SK-N-MC (cell line): ENCODE measurements at regions not wholly inside any gene's neighbourhood (a gene's known extent, or its start where the extent isn't known, plus 50 kb on each side); places are given as distances from the start of the nearest gene placed in this dataset.

Experiments
- DNase-seq: peaks from one replicate; pipeline ENCODE4 v3.0.0-alpha.2; 2011; ENCODE audit warnings: low read depth, low spot score
- H3K27ac ChIP-seq: fragments of 200-600 bp; sonication (generic); 2 replicates; pipeline ENCODE4 v1.5.1; 2016; ENCODE audit warnings: mixed run types
- H3K36me3 ChIP-seq: fragments of 200-600 bp; sonication (generic); 2 replicates; pipeline ENCODE4 v1.6.1; 2017; ENCODE audit warnings: antibody characterized with exemption, low read length, mixed read lengths; ENCODE audit not compliant: insufficient read depth
- H3K4me3 ChIP-seq: fragments of 200-600 bp; sonication (generic); 2 replicates; pipeline ENCODE4 v1.5.1; 2016
- H3K9ac ChIP-seq: fragments of 200-600 bp; sonication (generic); 2 replicates; pipeline ENCODE4 v1.8.0; 2017; ENCODE audit warnings: mixed run types, mixed read lengths; ENCODE audit not compliant: insufficient read length
- H3K9me3 ChIP-seq: fragments of 200-600 bp; sonication (generic); 2 replicates; pipeline ENCODE4 v1.6.1; 2017; ENCODE audit warnings: low read depth, mild to moderate bottlenecking, antibody characterized with exemption, low read length, moderate library complexity, mixed read lengths
- EZH2 ChIP-seq: fragments of 200-600 bp; sonication (generic); IDR thresholded peaks from one replicate; pipeline ENCODE4 v1.6.1; 2017; ENCODE audit warnings: antibody characterized with exemption
- FOXP2 ChIP-seq: optimal IDR thresholded peaks from 2 replicates; pipeline ENCODE3; 2011; ENCODE audit warnings: mild to moderate bottlenecking, moderate library complexity; ENCODE audit not compliant: insufficient read depth; ENCODE audit errors: extremely low read length, control extremely low read depth
- POLR2AphosphoS5 ChIP-seq: IDR thresholded peaks from 2 replicates; pipeline ENCODE4 v1.6.1; 2012; ENCODE audit warnings: mild to moderate bottlenecking, low read depth, low read length, borderline replicate concordance

DNA sequence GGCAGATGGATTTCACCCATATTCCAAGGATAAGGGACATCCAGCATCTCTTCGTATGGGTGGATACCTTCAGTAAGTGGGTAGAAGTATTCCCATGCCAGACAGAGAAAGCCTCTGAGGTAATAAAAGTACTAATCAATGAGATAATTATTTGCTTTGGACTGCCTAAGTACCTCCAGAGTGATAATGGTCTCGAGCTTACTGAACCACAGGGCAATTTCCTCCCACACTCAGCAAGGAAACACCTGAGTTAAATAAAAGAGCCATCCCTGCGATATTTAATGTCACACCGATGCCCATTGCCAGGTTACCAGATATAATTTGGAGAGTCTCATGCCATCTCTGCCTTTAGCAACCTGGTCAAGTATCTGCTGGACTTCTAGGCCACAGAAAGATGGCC lies 70.6 kb upstream of the MPEG1 start:
- no peak for TF ChIP-seq POLR2AphosphoS5
- no peak for TF ChIP-seq EZH2
- no peak for TF ChIP-seq FOXP2
- DNase-seq: no peak
- Histone ChIP-seq H3K36me3 (no peaks in the 10 kb centered on the region), H3K9ac (no peak overlapping the region), H3K4me3 (no peak overlapping the region), H3K9me3 (no peaks in the 10 kb centered on the region), H3K27ac (no peak overlapping the region)

DNA sequence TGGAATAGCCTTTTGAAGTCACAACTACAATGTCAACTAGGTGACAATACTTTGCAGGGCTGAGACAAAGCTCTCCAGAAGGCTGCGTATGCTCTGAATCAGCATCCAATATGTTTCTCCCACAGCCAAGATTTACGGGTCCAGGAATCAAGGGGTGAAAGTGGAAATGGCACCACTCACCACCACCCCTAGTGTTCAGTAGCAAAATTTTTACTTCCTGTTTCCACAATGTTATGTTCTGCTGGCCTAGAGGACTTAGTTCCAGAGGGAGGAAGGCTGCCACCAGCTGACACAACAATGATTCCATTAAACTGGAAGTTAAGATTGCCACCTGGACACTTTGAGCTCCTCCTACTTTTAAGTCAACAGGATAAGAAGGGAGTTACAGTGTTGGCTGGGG lies 68.5 kb upstream of the MPEG1 start:
- DNase-seq: no peak
- TF ChIP-seq POLR2AphosphoS5 (no peak), EZH2 (no peak), FOXP2 (no peak)
- H3K9me3 ChIP-seq: no peaks in the 10 kb centered on the region
- H3K9ac ChIP-seq: no peak overlapping the region
- H3K4me3 ChIP-seq: no peak overlapping the region
- no peaks in the 10 kb centered on the region for H3K36me3 ChIP-seq
- no peak overlapping the region for H3K27ac ChIP-seq

DNA sequence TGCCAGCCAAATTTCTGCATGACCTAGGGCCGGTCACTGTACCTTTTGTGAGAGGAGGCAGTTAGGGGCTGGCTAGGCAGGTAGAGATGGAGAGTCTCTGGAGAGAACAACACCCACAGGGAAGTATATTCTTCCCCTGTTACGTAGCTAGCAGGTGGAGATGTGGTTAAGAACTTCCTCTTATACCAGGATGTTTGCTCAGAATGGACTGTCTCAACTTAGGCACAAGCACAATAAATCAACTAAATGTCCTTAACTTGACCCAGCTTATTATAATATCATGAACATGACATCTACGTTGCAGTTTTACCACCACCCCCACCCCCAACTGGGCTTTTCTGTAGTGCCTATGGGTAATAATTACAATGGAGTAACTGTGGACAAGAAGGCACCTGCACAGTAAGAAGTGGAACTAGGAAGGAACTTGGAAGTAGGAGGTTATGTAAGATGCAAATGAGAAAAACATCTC lies 60.7 kb upstream of the MPEG1 start:
- DNase-seq: no peak
- no peak for TF ChIP-seq EZH2
- no peak for TF ChIP-seq POLR2AphosphoS5
- no peak for TF ChIP-seq FOXP2
- Histone ChIP-seq H3K36me3 (no peaks in the 10 kb centered on the region), H3K9me3 (no peaks in the 10 kb centered on the region), H3K27ac (no peak overlapping the region), H3K9ac (no peak overlapping the region), H3K4me3 (no peak overlapping the region)

DNA sequence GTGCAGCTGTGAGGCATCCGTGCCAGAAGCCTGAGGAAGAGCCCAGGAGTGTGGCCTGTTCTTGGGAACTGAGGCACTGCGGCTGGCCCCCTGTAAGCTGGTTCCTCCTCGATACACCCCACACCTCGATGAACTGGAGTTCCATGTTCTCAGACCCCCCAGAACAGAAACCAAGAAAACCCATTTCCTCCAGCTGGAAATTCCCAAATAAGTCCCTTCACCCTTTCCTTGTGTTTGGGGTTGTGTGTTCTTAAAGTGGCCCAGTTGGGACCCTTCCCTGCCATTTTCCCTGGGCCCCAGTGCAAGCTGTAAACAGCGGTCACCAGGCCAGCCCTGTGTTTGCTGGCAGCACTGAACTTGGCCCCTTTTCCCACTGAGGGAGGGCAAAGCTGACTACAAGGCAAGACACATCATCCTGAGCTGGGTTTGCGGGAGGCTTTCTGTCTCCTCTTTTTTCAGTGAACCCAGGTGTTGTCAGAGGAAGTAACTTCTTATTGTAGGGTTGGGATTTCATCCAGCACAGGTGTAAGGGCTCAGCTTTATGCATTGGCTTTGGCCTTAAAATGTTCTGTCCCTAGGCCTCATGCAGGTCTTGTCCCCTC lies 60.1 kb upstream of the MPEG1 start:
- Histone ChIP-seq H3K9ac (no peak overlapping the region), H3K4me3 (no peak overlapping the region), H3K9me3 (no peaks in the 10 kb centered on the region), H3K36me3 (no peaks in the 10 kb centered on the region), H3K27ac (no peak overlapping the region)
- TF ChIP-seq POLR2AphosphoS5 (no peak), FOXP2 (no peak), EZH2 (no peak)
- no peak for DNase-seq

DNA sequence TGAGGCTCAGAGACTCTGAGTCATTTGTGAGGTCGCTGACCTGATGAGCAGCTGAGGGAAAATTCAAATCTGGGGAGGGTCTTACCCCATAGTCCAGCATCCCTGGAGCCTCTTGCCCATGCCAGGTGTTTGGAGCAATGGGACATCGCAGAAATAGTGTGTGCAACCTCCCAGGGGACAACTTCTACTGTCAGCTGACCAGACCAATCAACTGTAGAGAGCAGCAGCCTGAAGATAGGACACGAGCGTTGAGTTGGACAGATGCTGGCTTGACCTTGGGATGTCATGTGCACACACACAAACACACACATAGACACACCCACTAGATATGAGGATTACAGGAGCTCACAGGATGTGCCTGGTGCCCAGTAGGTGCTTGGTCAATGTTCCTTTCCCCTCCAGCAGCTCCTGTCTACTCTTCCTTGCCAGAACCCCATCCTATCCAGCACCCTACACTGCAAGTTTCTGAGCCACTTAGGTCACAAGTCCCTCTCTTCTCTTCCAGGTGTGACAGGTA lies 59.1 kb upstream of the MPEG1 start:
- TF ChIP-seq POLR2AphosphoS5 (no peak), EZH2 (no peak), FOXP2 (no peak)
- no peak overlapping the region for H3K4me3 ChIP-seq

DNA sequence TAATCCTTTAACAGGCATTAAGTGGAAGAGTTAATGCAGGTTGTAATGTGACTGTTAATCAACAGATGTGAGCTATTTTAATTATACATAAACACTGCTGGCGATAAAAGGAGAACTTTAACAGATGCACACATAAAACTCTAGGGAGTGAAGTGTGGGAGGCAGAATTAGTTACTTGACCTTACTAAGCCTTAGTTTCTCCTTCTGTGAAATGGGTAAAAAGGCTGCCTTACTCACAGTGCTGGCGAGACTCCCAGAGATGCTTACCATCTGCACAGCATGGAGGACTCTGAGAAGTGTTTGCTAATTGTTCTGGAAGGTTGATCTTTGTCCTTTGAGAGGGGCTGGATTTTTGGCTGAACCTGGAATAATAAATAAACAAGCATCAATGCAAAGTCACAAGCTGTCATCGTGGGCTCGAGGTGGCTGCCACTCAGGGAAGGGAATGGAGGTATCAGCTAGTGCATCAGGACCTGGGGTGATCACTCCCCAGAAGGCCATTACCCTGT lies 58.6 kb upstream of the MPEG1 start:
- TF ChIP-seq EZH2: no peak
- no peak for TF ChIP-seq FOXP2
- TF ChIP-seq POLR2AphosphoS5: no peak
- no peak overlapping the region for H3K27ac ChIP-seq
- no peak overlapping the region for H3K9ac ChIP-seq
- H3K36me3 ChIP-seq: no peaks in the 10 kb centered on the region
- H3K9me3 ChIP-seq: no peaks in the 10 kb centered on the region
- no peak overlapping the region for H3K4me3 ChIP-seq
- no peak for DNase-seq

More for the DNA sequence above, 59.1 kb upstream of the MPEG1 start:
- DNase-seq: no peak
- H3K9me3 ChIP-seq: no peaks in the 10 kb centered on the region
- no peak overlapping the region for H3K9ac ChIP-seq
- H3K36me3 ChIP-seq: no peaks in the 10 kb centered on the region
- H3K27ac ChIP-seq: no peak overlapping the region

DNA sequence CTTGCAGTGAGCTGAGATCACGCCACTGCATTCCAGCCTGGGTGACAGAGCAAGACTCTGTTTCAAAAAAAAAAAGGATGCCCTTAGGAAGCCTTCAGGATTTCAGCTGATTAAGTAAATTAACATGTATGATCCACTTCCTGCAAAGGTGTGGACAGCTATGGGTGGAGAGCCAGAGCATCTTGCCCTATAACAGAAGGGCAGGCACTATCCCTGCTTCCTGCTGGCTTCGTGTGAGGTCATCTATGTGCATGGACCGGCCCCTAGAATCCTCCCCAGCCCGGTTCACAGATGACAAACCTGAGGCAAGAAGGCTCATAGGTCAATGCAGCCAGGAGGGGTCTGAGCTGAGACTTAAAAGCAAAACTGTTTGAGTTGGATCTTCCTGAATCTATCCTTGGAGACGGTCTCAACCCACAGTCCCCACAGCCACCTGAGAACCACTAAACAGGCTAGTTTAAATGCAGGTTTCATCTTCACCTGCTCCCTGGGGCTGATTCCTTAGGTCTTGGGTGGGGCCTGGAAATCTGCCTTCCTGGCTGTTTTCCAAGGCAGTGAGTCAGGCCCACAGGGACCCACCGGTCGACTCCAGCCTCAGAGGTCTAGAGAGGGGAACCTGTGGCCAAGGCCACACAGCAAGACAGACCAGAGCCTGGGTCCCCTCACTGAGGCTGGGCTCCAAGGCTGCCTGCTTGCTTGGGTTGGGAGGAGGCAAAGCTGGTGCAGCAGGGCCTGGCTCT lies 55.2 kb upstream of the MPEG1 start:
- Histone ChIP-seq H3K9me3 (no peaks in the 10 kb centered on the region), H3K9ac (no peak overlapping the region), H3K27ac (no peak overlapping the region), H3K4me3 (no peak overlapping the region), H3K36me3 (no peaks in the 10 kb centered on the region)
- DNase-seq: no peak
- no peak for TF ChIP-seq FOXP2

DNA sequence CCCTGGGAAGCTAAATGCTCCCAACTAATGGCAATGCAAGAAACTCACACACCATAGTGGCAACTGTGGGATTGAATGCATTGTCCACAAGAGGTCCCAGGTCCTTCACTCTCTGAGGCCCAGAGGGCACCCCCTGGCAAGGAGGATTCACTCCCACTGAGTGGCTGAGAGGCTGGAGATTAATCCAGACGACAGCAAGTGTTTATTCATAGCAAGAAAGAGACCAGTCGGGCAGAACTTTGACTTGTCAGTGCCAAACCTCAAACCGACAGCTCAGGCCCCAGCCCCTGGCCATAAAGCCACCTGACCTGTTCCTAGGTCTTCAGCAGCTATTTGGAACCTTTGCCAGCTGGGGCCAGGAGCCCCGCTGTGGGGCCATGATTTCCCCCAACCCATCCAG lies 54.5 kb upstream of the MPEG1 start:
- no peak overlapping the region for H3K9ac ChIP-seq

DNA sequence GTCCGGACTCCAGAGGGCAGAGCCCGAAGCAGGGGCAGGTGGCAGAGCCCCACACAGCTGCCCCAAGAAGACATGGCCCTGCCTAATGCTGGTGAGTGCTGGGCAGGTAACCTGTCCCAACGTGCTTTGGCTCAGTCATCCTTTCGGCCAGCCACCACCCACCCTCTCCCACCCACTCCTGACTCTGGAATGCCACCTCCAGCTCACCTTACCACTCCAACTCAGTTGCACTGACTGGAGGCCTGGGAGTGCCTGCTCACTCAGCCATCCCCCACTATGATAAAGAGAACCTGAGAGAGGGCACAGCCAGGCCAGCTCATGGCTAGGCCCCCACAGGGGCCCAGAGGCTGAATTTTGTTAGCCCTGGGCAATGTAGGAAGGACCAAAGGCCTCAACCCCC lies 53.8 kb upstream of the MPEG1 start:
- H3K27ac ChIP-seq: no peak overlapping the region
- TF ChIP-seq POLR2AphosphoS5: no peak
- TF ChIP-seq EZH2: no peak
- no peak for TF ChIP-seq FOXP2
- H3K9ac ChIP-seq: no peak overlapping the region
- DNase-seq: no peak
- H3K4me3 ChIP-seq: no peak overlapping the region
- H3K9me3 ChIP-seq: no peaks in the 10 kb centered on the region
- H3K36me3 ChIP-seq: no peaks in the 10 kb centered on the region

More for the DNA sequence above, 54.5 kb upstream of the MPEG1 start:
- no peak for DNase-seq
- Histone ChIP-seq H3K4me3 (no peak overlapping the region), H3K27ac (no peak overlapping the region), H3K36me3 (no peaks in the 10 kb centered on the region), H3K9me3 (no peaks in the 10 kb centered on the region)
- no peak for TF ChIP-seq FOXP2
- no peak for TF ChIP-seq POLR2AphosphoS5
- TF ChIP-seq EZH2: no peak
